ENCODE measurements at regions not wholly inside any gene's neighbourhood (a gene's known extent, or its start where the extent isn't known, plus 50 kb on each side); places are given as distances from the start of the nearest gene placed in this dataset.

GRCh38 chr6:4192173-4192572 lies 56.8 kb upstream of the ECI2 start:
- Histone ChIP-seq H3K36me3 (ENCODE audit: insufficient read depth, low read length) (no peaks in the 10 kb centered on the region), H3K9me3 (ENCODE audit: insufficient read depth, low read depth, low read length) (0 out of 2 replicates have a peak, but pooled peaks cover 5% of the 10 kb centered on the region), H3K4me1 (ENCODE audit: insufficient read depth, low read length) (no peaks in the 10 kb centered on the region), H3K27ac (ENCODE audit: low read depth, low read length) (no peak overlapping the region), H3K9ac (ENCODE audit: low read depth, low read length) (no peak overlapping the region), H3K27me3 (ENCODE audit: insufficient read depth, low read length) (no peaks in the 10 kb centered on the region), H3K4me3 (ENCODE audit: low read length) (no peak overlapping the region)
- WGBS, result 100% methylated on average over 1 of the region's 1 CpG

DNA sequence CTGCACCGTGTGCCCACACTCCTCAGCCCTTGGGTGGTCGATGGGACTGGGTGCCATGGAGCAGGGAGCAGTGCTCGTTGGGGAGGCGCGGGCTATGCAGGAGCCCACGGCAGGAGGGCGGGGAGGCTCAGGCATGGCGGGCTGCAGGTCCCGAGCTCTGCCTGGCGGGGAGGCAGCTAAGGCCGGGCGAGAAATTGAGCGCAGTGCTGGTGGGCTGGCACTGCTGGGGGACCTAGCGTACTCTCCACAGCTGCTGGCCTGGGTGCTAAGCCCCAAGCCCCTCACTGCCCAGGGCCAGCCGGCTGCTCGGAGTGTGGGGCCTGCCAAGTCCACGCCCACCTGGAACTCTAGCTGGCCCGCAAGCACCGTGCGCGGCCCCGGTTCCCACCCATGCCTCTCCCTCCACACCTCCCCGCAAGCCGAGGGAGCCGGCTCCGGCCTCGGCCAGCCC lies 55.9 kb upstream of the ECI2 start:
- H3K27ac ChIP-seq (ENCODE audit: low read depth, low read length), result no peak overlapping the region
- WGBS, result 95% methylated on average over 27 of the region's 27 CpGs
- H3K9ac ChIP-seq (ENCODE audit: low read depth, low read length), result no peak overlapping the region
- H3K4me1 ChIP-seq (ENCODE audit: insufficient read depth, low read length), result no peaks in the 10 kb centered on the region
- 0 out of 2 replicates have a peak, but pooled peaks cover 5% of the 10 kb centered on the region for H3K9me3 ChIP-seq (ENCODE audit: insufficient read depth, low read depth, low read length)
- no peaks in the 10 kb centered on the region for H3K27me3 ChIP-seq (ENCODE audit: insufficient read depth, low read length)
- no peak overlapping the region for H3K4me3 ChIP-seq (ENCODE audit: low read length)
- no peaks in the 10 kb centered on the region for H3K36me3 ChIP-seq (ENCODE audit: insufficient read depth, low read length)

GRCh38 chr6:4189249-4189648 lies 53.9 kb upstream of the ECI2 start:
- no peak overlapping the region for H3K9ac ChIP-seq (ENCODE audit: low read depth, low read length)
- no peak overlapping the region for H3K4me3 ChIP-seq (ENCODE audit: low read length)
- 95% methylated on average over 10 of the region's 10 CpGs for WGBS
- H3K9me3 ChIP-seq (ENCODE audit: insufficient read depth, low read depth, low read length), result 0 out of 2 replicates have a peak, but pooled peaks cover 5% of the 10 kb centered on the region
- no peak overlapping the region for H3K27ac ChIP-seq (ENCODE audit: low read depth, low read length)
- no peaks in the 10 kb centered on the region for H3K36me3 ChIP-seq (ENCODE audit: insufficient read depth, low read length)
- H3K27me3 ChIP-seq (ENCODE audit: insufficient read depth, low read length), result no peaks in the 10 kb centered on the region
- H3K4me1 ChIP-seq (ENCODE audit: insufficient read depth, low read length), result no peaks in the 10 kb centered on the region

DNA sequence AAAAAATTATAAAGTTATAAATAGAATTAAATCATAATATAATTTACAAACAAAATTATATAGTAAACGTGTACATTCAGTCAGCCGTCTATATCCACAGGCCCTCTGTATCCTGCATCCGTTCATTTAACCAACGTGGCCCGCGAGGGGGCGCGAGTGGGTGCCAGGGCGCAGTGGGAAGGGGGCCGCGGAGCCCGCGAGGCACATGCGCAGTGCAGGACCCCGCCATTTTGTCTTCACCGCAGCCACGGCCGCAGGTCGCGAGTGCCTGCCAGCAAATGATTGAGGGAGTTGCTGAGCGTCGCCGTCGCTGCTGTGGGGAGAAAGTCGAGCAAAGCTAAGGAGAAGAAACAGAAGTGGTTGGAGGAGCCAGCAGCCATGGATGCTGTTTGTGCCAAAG lies 53.4 kb upstream of the ECI2 start:
- Histone ChIP-seq H3K27ac (ENCODE audit: low read depth, low read length) (no peak overlapping the region), H3K4me1 (ENCODE audit: insufficient read depth, low read length) (no peaks in the 10 kb centered on the region), H3K36me3 (ENCODE audit: insufficient read depth, low read length) (no peaks in the 10 kb centered on the region), H3K27me3 (ENCODE audit: insufficient read depth, low read length) (no peaks in the 10 kb centered on the region), H3K9me3 (ENCODE audit: insufficient read depth, low read depth, low read length) (0 out of 2 replicates have a peak, but pooled peaks cover 5% of the 10 kb centered on the region), H3K4me3 (ENCODE audit: low read length) (no peak overlapping the region), H3K9ac (ENCODE audit: low read depth, low read length) (no peak overlapping the region)
- 97% methylated on average over 25 of the region's 25 CpGs for WGBS

DNA sequence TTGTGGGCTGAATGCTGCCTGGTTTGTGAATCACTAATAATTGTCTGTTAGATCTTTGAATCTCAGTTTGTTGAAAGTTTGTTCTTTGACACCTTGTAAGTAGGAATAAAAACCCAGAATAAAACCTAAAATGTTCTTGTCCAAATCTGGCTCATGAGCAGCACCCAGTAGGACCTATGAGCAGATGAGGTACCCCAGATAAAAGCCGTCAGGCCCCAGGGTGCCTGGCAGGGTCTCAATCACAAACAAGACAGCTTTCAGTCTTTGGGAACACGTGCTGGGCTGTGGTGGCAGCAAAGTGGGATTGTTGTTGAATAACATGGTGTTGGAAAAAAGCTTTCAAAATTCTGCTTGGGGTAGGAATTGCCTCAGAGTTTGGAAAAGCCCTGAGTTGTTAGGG lies 52.1 kb upstream of the ECI2 start:
- 87% methylated on average over 2 of the region's 2 CpGs for whole genome bisulfite sequencing
- H3K4me1 ChIP-seq (ENCODE audit: insufficient read depth, low read length), result no peaks in the 10 kb centered on the region

GRCh38 chr6:4186385-4186784 lies 51.0 kb upstream of the ECI2 start:
- no peaks in the 10 kb centered on the region for H3K27me3 ChIP-seq (ENCODE audit: insufficient read depth, low read length)
- H3K4me1 ChIP-seq (ENCODE audit: insufficient read depth, low read length), result peaks cover 4% of the 10 kb centered on the region; the same call in 1 of the 2 replicates
- H3K36me3 ChIP-seq (ENCODE audit: insufficient read depth, low read length), result no peaks in the 10 kb centered on the region
- H3K9me3 ChIP-seq (ENCODE audit: insufficient read depth, low read depth, low read length), result no peaks in the 10 kb centered on the region
- H3K4me3 ChIP-seq (ENCODE audit: low read length), result no peak overlapping the region
- H3K27ac ChIP-seq (ENCODE audit: low read depth, low read length), result no peak overlapping the region
- no peak overlapping the region for H3K9ac ChIP-seq (ENCODE audit: low read depth, low read length)
- WGBS, result 97% methylated on average over 4 of the region's 4 CpGs

More for the DNA sequence above, 52.1 kb upstream of the ECI2 start:
- Histone ChIP-seq H3K9ac (ENCODE audit: low read depth, low read length) (no peak overlapping the region), H3K4me3 (ENCODE audit: low read length) (no peak overlapping the region), H3K27ac (ENCODE audit: low read depth, low read length) (no peak overlapping the region), H3K36me3 (ENCODE audit: insufficient read depth, low read length) (no peaks in the 10 kb centered on the region), H3K9me3 (ENCODE audit: insufficient read depth, low read depth, low read length) (0 out of 2 replicates have a peak, but pooled peaks cover 5% of the 10 kb centered on the region), H3K27me3 (ENCODE audit: insufficient read depth, low read length) (no peaks in the 10 kb centered on the region)

- no peak overlapping the region for H3K4me3 ChIP-seq (ENCODE audit: low read length)
- H3K4me1 ChIP-seq (ENCODE audit: insufficient read depth, low read length), result peaks cover 4% of the 10 kb centered on the region; the same call in 1 of the 2 replicates
- no peak overlapping the region for H3K27ac ChIP-seq (ENCODE audit: low read depth, low read length)
- H3K9me3 ChIP-seq (ENCODE audit: insufficient read depth, low read depth, low read length), result no peaks in the 10 kb centered on the region
- no peaks in the 10 kb centered on the region for H3K27me3 ChIP-seq (ENCODE audit: insufficient read depth, low read length)
- 89% methylated on average over 2 of the region's 2 CpGs for WGBS
- H3K9ac ChIP-seq (ENCODE audit: low read depth, low read length), result no peak overlapping the region
- no peaks in the 10 kb centered on the region for H3K36me3 ChIP-seq (ENCODE audit: insufficient read depth, low read length)
Measured at GRCh38 chr6:4185846-4186245, 50.5 kb upstream of the ECI2 start.

- Histone ChIP-seq H3K4me3 (ENCODE audit: low read length) (no peak overlapping the region), H3K9ac (ENCODE audit: low read depth, low read length) (no peak overlapping the region), H3K27me3 (ENCODE audit: insufficient read depth, low read length) (no peaks in the 10 kb centered on the region), H3K27ac (ENCODE audit: low read depth, low read length) (no peak overlapping the region), H3K36me3 (ENCODE audit: insufficient read depth, low read length) (no peaks in the 10 kb centered on the region), H3K9me3 (ENCODE audit: insufficient read depth, low read depth, low read length) (no peaks in the 10 kb centered on the region), H3K4me1 (ENCODE audit: insufficient read depth, low read length) (peaks cover 4% of the 10 kb centered on the region; the same call in 1 of the 2 replicates)
- WGBS, result 88% methylated on average over 5 of the region's 5 CpGs
Measured at GRCh38 chr6:4185419-4185818, 50.0 kb upstream of the ECI2 start.
